ENCODE measurements at regions not wholly inside any gene's neighbourhood (a gene's known extent, or its start where the extent isn't known, plus 50 kb on each side); places are given as distances from the start of the nearest gene placed in this dataset.
"Not testable (repeated sequence)": the region's sequence is repeated elsewhere in the genome, so short reads cannot be mapped to it uniquely, and the experiment has no call there.

GRCh38 chr11:90321018-90321417 is 98.2 kb upstream of the CHORDC1 start:
- no peak for DNase-seq (ENCODE audit: low read depth in 2 of 2)

DNA sequence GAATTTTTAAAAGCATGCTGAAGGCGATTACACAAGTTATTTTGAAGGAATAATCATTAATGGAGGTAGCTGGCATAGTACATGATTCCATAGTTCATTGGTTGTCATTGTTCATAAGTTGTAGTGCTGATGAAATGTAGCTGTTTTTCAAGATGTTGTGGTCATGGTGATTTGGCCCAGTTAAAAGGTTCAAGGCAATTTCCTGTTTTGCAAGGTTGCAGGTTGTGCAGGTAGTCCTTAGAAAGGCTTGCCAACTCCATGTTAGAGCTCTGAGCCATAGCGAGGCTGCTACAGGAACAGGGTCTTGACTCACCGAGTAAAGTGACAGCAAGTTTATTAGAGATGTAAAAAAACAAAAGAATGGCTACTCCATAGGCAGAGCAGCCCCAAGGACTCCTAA is 95.8 kb upstream of the CHORDC1 start:
- no peak for DNase-seq (ENCODE audit: low read depth in 2 of 2)

DNA sequence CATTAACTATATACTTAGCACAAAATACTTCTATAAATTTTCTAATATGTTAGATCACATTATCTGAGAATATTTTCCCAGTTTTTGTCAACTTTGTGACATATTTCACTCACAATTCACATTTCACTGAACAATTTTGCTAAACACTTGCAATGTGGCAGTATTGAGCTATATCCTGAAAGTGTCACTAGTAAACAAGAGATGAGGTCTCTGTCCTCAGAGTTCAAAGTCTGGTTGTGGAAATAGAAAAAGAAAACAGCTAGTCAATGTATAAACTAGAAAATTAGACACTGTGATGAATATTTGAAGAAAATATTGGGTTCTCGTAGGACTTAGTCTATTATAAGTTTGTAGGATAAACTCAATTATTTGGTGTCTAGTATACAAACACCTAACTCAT is 87.4 kb upstream of the CHORDC1 start:
- DNase-seq (ENCODE audit: low read depth in 2 of 2): no peak

DNA sequence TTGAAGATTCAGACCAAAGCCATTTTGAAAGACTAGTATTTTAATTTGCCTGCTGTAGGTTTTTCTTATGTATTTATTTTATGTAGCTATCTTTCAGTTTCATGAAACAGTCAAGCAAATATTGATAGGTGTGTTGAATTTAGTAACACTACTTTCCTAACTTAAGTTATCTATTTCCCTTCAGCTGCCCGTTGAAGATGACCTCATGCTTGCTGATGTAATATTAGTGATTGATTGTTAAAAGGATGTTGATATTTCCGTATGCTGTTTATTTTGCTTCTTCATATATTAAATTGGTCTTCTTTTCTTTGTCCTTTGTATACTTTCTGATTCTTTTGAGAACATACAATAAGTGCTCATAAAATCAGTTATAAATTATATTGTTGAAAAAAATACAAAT is 86.8 kb upstream of the CHORDC1 start:
- DNase-seq (ENCODE audit: low read depth in 2 of 2): no peak

- DNase-seq (ENCODE audit: low read depth in 2 of 2): no peak
Observed at GRCh38 chr11:90294526-90294925, 71.7 kb upstream of the CHORDC1 start.

- no peak for DNase-seq (ENCODE audit: low read depth in 2 of 2)
Observed at GRCh38 chr11:90294091-90294490, 71.2 kb upstream of the CHORDC1 start.

- no peak for DNase-seq (ENCODE audit: low read depth in 2 of 2)
Observed at GRCh38 chr11:90288212-90288821, 65.5 kb upstream of the CHORDC1 start.

- DNase-seq (ENCODE audit: low read depth in 2 of 2): no peak
Observed at GRCh38 chr11:90286640-90287039, 63.8 kb upstream of the CHORDC1 start.

DNA sequence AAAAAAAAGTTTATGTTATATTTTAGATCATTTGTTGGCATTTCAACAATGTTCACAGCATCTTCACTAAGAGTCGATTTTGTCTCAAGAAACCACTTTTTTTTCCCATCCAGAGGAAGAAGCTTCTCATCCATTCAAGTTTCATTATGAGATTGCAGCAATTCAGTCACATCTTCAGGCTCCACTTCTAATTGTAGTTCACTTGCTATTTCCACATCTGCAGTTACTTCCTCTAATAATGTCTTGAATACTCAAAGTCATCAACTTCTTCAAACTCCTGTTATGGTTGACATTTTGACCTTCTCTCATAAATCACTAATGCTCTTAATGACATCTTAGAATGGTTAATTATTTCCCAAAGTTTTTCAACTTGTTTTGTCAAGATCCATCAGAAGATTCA is 61.3 kb upstream of the CHORDC1 start:
- no peak for DNase-seq (ENCODE audit: low read depth in 2 of 2)

GRCh38 chr11:90282551-90283071 is 59.8 kb upstream of the CHORDC1 start:
- DNase-seq (ENCODE audit: low read depth in 2 of 2): not testable (repeated sequence)

GRCh38 chr11:90274362-90274761 is 51.5 kb upstream of the CHORDC1 start:
- no peak for DNase-seq (ENCODE audit: low read depth in 2 of 2)

Measured in fibroblast of skin of left quadriceps (primary cell).